ENCODE measurements at regions not wholly inside any gene's neighbourhood (a gene's known extent, or its start where the extent isn't known, plus 50 kb on each side); places are given as distances from the start of the nearest gene placed in this dataset.

DNA sequence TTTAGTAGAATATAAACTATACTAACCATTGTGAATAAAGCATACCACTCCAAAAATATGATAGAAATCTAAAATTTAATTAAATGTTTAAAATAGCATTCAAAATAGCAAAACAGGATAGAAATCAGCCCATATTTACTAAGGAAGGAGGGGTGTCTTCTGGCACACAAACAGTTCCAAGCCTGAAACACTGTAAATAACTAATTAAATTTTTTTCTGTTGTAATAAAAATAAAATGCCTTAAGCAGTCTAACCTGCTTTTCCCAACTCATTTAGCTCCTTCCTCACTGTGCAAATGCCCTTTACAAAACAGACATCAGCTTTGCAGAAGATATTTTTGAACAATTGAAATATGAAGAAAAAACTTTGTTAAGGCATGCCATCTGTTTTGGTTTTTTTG is 707.1 kb upstream of the USP15 start:
- TF ChIP-seq, protein P1, sequence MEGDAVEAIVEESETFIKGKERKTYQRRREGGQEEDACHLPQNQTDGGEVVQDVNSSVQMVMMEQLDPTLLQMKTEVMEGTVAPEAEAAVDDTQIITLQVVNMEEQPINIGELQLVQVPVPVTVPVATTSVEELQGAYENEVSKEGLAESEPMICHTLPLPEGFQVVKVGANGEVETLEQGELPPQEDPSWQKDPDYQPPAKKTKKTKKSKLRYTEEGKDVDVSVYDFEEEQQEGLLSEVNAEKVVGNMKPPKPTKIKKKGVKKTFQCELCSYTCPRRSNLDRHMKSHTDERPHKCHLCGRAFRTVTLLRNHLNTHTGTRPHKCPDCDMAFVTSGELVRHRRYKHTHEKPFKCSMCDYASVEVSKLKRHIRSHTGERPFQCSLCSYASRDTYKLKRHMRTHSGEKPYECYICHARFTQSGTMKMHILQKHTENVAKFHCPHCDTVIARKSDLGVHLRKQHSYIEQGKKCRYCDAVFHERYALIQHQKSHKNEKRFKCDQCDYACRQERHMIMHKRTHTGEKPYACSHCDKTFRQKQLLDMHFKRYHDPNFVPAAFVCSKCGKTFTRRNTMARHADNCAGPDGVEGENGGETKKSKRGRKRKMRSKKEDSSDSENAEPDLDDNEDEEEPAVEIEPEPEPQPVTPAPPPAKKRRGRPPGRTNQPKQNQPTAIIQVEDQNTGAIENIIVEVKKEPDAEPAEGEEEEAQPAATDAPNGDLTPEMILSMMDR (conservative IDR thresholded peaks at IDR 0.05; ENCODE audit: low read length) = no peak
- TF ChIP-seq EZH2phosphoT487 (IDR thresholded peaks at IDR 0.05; ENCODE audit: borderline replicate concordance) = no peak

Data from Loucy (cell line).